Neuronal stem cell (in vitro differentiated cells): ENCODE measurements at regions not wholly inside any gene's neighbourhood (a gene's known extent, or its start where the extent isn't known, plus 50 kb on each side); places are given as distances from the start of the nearest gene placed in this dataset.

Experiments used
- DNase-seq: peaks from one replicate; pipeline ENCODE4 v3.0.0-alpha.2; 2013; ENCODE audit warnings: low spot score
- H2AFZ ChIP-seq: one replicate; pipeline ENCODE4 v1.6.1; 2013; ENCODE audit warnings: mild to moderate bottlenecking, low read length, inconsistent platforms
- H2AK5ac ChIP-seq: 2 replicates; pipeline ENCODE4 v1.6.1; 2013; ENCODE audit warnings: low read depth, mild to moderate bottlenecking, inconsistent platforms, low read length, moderate library complexity, mixed read lengths
- H2BK120ac ChIP-seq: 2 replicates; pipeline ENCODE4 v1.6.1; 2013; ENCODE audit warnings: low read depth, mild to moderate bottlenecking, inconsistent platforms, low read length, moderate library complexity, mixed read lengths
- H2BK12ac ChIP-seq: one replicate; pipeline ENCODE4 v1.6.1; 2013; ENCODE audit warnings: low read length, inconsistent platforms
- H2BK15ac ChIP-seq: 2 replicates; pipeline ENCODE4 v1.6.1; 2013; ENCODE audit warnings: mild to moderate bottlenecking, low read length, inconsistent platforms, mixed read lengths
- H2BK5ac ChIP-seq: one replicate; pipeline ENCODE4 v1.6.1; 2013; ENCODE audit warnings: inconsistent platforms, mild to moderate bottlenecking, low read length, moderate library complexity
- H3K14ac ChIP-seq: one replicate; pipeline ENCODE4 v1.6.1; 2013; ENCODE audit warnings: low read length, inconsistent platforms
- H3K18ac ChIP-seq: 2 replicates; pipeline ENCODE4 v1.6.1; 2013; ENCODE audit warnings: low read length, inconsistent platforms
- H3K23ac ChIP-seq: 2 replicates; pipeline ENCODE4 v1.6.1; 2013; ENCODE audit warnings: low read depth, mild to moderate bottlenecking, mixed read lengths, low read length, inconsistent platforms; ENCODE audit not compliant: poor library complexity
- H3K27ac ChIP-seq: replicated peaks from 3 replicates; pipeline ENCODE4 v1.5.1; 2013; ENCODE audit warnings: low read length, inconsistent platforms
- H3K27me3 ChIP-seq, 3 experiments: 2 replicates each; pipeline ENCODE4 v1.6.1; 2013; ENCODE audit warnings: low read length in 3 of 3, mild to moderate bottlenecking in 2 of 3, inconsistent platforms in 1 of 3, low read depth in 1 of 3, mixed read lengths in 1 of 3, moderate library complexity in 1 of 3; ENCODE audit not compliant: control insufficient read depth in 3 of 3, insufficient read depth in 3 of 3
- H3K36me3 ChIP-seq, 2 donors: replicated peaks in 1 of 2; 2 replicates each; pipeline ENCODE4 v1.6.1; 2013; ENCODE audit warnings: low read length in 2 of 2; ENCODE audit not compliant: control insufficient read depth in 2 of 2, insufficient read depth in 2 of 2
- H3K4ac ChIP-seq: 2 replicates; pipeline ENCODE4 v1.6.1; 2013; ENCODE audit warnings: inconsistent platforms, mild to moderate bottlenecking, low read length, moderate library complexity
- H3K4me1 ChIP-seq, 2 donors: 1 replicate in 1 of 2; 2 replicates in 1 of 2; pipeline ENCODE4 v1.6.1; 2013; ENCODE audit warnings: low read length in 2 of 2, low read depth in 1 of 2; ENCODE audit not compliant: control insufficient read depth in 2 of 2, insufficient read depth in 1 of 2
- H3K4me2 ChIP-seq: one replicate; pipeline ENCODE4 v1.6.1; 2013; ENCODE audit warnings: mild to moderate bottlenecking, low read length, inconsistent platforms; ENCODE audit not compliant: insufficient read depth, poor library complexity, severe bottlenecking
- H3K4me3 ChIP-seq, 2 donors: 2 replicates each; pipeline ENCODE4 v1.5.1; 2013; ENCODE audit warnings: low read length in 2 of 2, mild to moderate bottlenecking in 2 of 2, inconsistent platforms in 1 of 2, moderate library complexity in 1 of 2
- H3K79me1 ChIP-seq: one replicate; pipeline ENCODE4 v1.6.1; 2013; ENCODE audit warnings: low read depth, mild to moderate bottlenecking, inconsistent platforms, low read length, moderate library complexity
- H3K9ac ChIP-seq: one replicate; pipeline ENCODE4 v1.6.1; 2013; ENCODE audit warnings: mild to moderate bottlenecking, low read depth, low read length, inconsistent platforms; ENCODE audit not compliant: poor library complexity
- H3K9me3 ChIP-seq, 2 donors: replicated peaks in 1 of 2; 2 replicates each; pipeline versions ENCODE3 to v1.6.1; 2013; ENCODE audit warnings: low read length in 2 of 2, mild to moderate bottlenecking in 2 of 2, inconsistent platforms in 1 of 2, low read depth in 1 of 2, mixed read lengths in 1 of 2, moderate library complexity in 1 of 2; ENCODE audit not compliant: control insufficient read depth in 2 of 2, insufficient read depth in 1 of 2
- H4K8ac ChIP-seq: one replicate; pipeline ENCODE4 v1.6.1; 2013; ENCODE audit warnings: low read depth, mild to moderate bottlenecking, inconsistent platforms, low read length, moderate library complexity
- H4K91ac ChIP-seq: one replicate; pipeline ENCODE4 v1.6.1; 2013; ENCODE audit warnings: low read length, low read depth, mild to moderate bottlenecking, inconsistent platforms; ENCODE audit not compliant: poor library complexity
- WGBS, 2 donors: extraction: QIAGEN DNeasy Blood & Tissue Kit; methylation state at CpG; one replicate each; pipeline ENCODE4 v1.1.7; 2013; ENCODE audit warnings: missing lambda C conversion rate in 2 of 2, mixed read lengths in 1 of 2; ENCODE audit not compliant: insufficient read length in 2 of 2, insufficient replicate concordance in 1 of 2; ENCODE audit errors: extremely low coverage in 2 of 2; 5-methylcytosine and 5-hydroxymethylcytosine counted together

DNA sequence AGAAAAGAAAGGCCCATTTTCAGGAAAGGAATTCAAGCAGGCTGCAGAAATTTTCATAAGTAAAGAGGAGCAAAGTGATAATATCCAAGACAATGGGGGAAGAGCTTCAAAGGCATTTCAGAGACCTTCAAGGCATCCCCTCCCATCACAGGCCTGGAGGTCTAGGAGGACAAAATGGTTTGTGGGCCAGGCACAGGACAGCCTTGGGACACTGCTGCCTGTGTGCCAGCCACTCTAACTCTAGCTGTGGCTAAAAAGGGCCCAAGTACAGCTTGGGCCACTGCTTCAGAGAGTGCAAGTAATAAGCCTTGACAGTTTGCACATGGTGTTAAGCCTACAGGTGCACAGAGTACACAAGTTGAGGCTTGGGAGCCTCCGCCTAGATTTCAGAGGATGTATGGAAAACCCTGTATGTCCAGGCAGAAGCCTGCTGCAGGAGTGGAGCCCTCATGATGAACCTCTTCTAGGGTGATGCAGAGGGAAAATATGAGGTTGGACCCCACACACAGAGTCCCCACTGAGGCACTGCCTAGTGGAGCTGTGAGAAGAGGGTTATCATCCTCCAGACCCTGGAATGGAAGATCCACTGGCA, 51.8 kb upstream of the ZSWIM5 start:
- no peak overlapping the region for H2BK120ac ChIP-seq
- no peak overlapping the region for H2BK5ac ChIP-seq
- no peak overlapping the region for H3K23ac ChIP-seq

DNA sequence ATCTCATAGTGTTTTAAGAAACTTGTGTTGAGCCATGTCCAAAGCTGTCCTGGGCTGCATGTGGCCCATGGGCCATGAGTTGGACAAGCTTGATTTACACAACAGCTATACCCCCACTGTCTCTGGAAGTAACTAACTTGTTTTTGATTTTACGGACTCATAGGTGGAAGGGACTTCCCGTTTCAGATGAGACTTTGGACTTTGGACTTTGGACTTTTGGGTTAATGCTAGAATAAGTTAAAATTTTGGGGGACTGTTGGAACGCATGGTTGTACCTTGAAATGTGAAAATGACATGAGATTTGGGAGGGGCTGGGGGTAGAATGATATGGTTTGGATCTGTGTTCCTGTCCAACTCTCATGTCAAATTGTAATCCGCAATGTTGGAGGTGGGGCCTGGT, 52.6 kb upstream of the ZSWIM5 start:
- Histone ChIP-seq H4K91ac (no peak overlapping the region), H3K23ac (no peak overlapping the region), H3K4me3 (no peak overlapping the region), H3K4me2 (no peak overlapping the region), H2BK5ac (no peak overlapping the region), H2BK15ac (no peak overlapping the region), H4K8ac (no peak overlapping the region), H3K14ac (no peak overlapping the region), H2BK12ac (no peak overlapping the region), H3K36me3 (no peaks in the 10 kb centered on the region), H3K4me1 (no peaks in the 10 kb centered on the region), H2BK120ac (no peak overlapping the region), H3K9me3 (peaks cover 15 to 22% of the 10 kb centered on the region in 2 donors), H3K27ac (no peak overlapping the region), H3K9ac (no peak overlapping the region), H3K4ac (no peak overlapping the region), H2AK5ac (no peak overlapping the region), H2AFZ (no peak overlapping the region), H3K18ac (no peak overlapping the region), H3K27me3 (no peaks in the 10 kb centered on the region), H3K79me1 (no peaks in the 10 kb centered on the region)
- DNase-seq: no peak
- WGBS, 2 donors: no CpG with 5 or more reads among the region's 4 CpGs

More for the DNA sequence above, 51.8 kb upstream of the ZSWIM5 start:
- H2BK15ac ChIP-seq: no peak overlapping the region
- no peak overlapping the region for H4K8ac ChIP-seq
- WGBS, 2 donors: no CpG with 5 or more reads among the region's 1 CpG
- peaks cover 13 to 22% of the 10 kb centered on the region in 2 donors for H3K9me3 ChIP-seq
- no peak overlapping the region for H2AFZ ChIP-seq
- no peak overlapping the region for H3K4ac ChIP-seq
- no peak overlapping the region for H4K91ac ChIP-seq
- H2AK5ac ChIP-seq: no peak overlapping the region
- no peaks in the 10 kb centered on the region for H3K27me3 ChIP-seq
- H3K27ac ChIP-seq: no peak overlapping the region
- H3K4me1 ChIP-seq: no peaks in the 10 kb centered on the region
- no peaks in the 10 kb centered on the region for H3K79me1 ChIP-seq
- no peaks in the 10 kb centered on the region for H3K36me3 ChIP-seq
- DNase-seq: no peak
- no peak overlapping the region for H3K4me2 ChIP-seq
- H3K9ac ChIP-seq: no peak overlapping the region
- H3K14ac ChIP-seq: no peak overlapping the region
- H3K18ac ChIP-seq: no peak overlapping the region
- H3K4me3 ChIP-seq: no peak overlapping the region
- no peak overlapping the region for H2BK12ac ChIP-seq

DNA sequence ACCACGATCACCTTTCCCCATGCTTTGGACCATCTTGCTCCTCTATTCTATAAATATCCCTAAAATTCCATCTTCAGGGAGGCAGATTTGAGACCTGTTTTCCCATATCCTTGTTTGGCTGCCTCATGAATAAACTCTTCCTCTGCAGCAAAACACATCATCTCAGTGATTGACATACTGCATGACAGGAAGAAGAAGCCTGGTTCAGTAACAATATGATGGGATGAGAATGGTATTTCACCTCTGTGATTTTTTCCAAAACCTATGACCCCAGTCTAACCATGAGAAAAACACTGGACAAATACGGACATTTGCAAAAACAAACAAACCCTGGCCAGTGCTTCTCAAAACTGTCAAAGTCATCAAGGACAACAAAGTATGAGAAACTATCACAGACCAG, 53.8 kb upstream of the ZSWIM5 start:
- Histone ChIP-seq H2BK5ac (no peak overlapping the region), H3K23ac (no peak overlapping the region), H3K4ac (no peak overlapping the region), H2BK120ac (no peak overlapping the region), H2AK5ac (no peak overlapping the region), H4K8ac (no peak overlapping the region), H3K14ac (no peak overlapping the region), H3K4me3 (no peak overlapping the region), H3K9ac (no peak overlapping the region), H2BK15ac (no peak overlapping the region), H3K18ac (no peak overlapping the region), H3K79me1 (no peaks in the 10 kb centered on the region), H3K36me3 (no peaks in the 10 kb centered on the region), H2AFZ (no peak overlapping the region), H3K27ac (no peak overlapping the region), H2BK12ac (no peak overlapping the region), H3K4me2 (no peak overlapping the region), H4K91ac (no peak overlapping the region), H3K9me3 (peaks cover 15 to 22% of the 10 kb centered on the region in 2 donors), H3K27me3 (no peaks in the 10 kb centered on the region), H3K4me1 (no peaks in the 10 kb centered on the region)
- no peak for DNase-seq
- no CpG with 5 or more reads among the region's 2 CpGs for WGBS, 2 donors

DNA sequence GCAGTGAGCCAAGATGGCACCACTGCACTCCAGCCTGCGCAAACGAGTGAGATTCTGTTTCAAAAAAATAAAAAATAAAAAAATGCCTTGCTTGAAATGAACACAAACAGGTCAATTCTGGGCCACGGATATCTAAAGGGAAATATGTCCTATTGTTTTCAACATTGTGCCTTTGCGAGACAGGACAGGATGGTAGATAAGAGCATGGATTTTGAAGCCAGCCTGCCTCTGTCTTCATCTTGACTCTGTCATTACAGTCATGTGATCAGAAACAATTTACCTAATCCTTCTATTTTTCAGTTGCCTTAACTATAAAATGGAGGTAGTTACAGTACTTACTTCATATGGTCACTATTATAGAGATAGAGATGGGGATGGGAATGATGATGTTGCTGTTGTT, 56.7 kb upstream of the ZSWIM5 start:
- no peak overlapping the region for H2BK5ac ChIP-seq
- DNase-seq: no peak

More for the DNA sequence above, 56.7 kb upstream of the ZSWIM5 start:
- Histone ChIP-seq H3K18ac (no peak overlapping the region), H3K36me3 (no peaks in the 10 kb centered on the region), H3K4ac (no peak overlapping the region), H3K4me2 (no peak overlapping the region), H3K9me3 (peaks cover 13 to 22% of the 10 kb centered on the region in 2 donors), H2AK5ac (no peak overlapping the region), H3K27ac (no peak overlapping the region), H2AFZ (no peak overlapping the region), H3K27me3 (no peaks in the 10 kb centered on the region), H2BK120ac (no peak overlapping the region), H3K79me1 (no peaks in the 10 kb centered on the region), H3K9ac (no peak overlapping the region), H3K4me1 (no peaks in the 10 kb centered on the region), H2BK15ac (no peak overlapping the region), H2BK12ac (no peak overlapping the region), H3K4me3 (no peak overlapping the region), H3K23ac (no peak overlapping the region), H4K8ac (no peak overlapping the region), H3K14ac (no peak overlapping the region), H4K91ac (no peak overlapping the region)
- WGBS, 2 donors: no CpG with 5 or more reads among the region's 4 CpGs
